CD4-positive, alpha-beta T cell (primary cell): ENCODE measurements at regions not wholly inside any gene's neighbourhood (a gene's known extent, or its start where the extent isn't known, plus 50 kb on each side); places are given as distances from the start of the nearest gene placed in this dataset.

Source experiments
- ATAC-seq: fragments of 200-7000 bp; cut with Tn5 transposase; one replicate; pipeline ENCODE4 v1.10.0; 2022; ENCODE audit warnings: mild to moderate bottlenecking; ENCODE audit not compliant: poor library complexity
- CTCF ChIA-PET: fragments of 350-600 bp; sonication (Branson Sonifier 250); formaldehyde crosslinking; loops from one replicate; lab custom pipeline; 2021; ENCODE audit warnings: antibody characterized with exemption, inconsistent platforms; lab: Charles Lee
- POLR2A ChIA-PET: fragments of 350-600 bp; sonication (Branson Sonifier 250); formaldehyde crosslinking; loops from one replicate; lab custom pipeline; 2021; ENCODE audit warnings: antibody characterized with exemption, inconsistent platforms; lab: Charles Lee
- DNase-seq, 14 experiments: peaks; one replicate each; pipeline ENCODE4 v3.0.0-alpha.2; 2013 to 2020; ENCODE audit warnings: mixed read lengths in 2 of 14
- H3K27ac ChIP-seq, 2 donors: one replicate each; pipeline versions ENCODE4 v1.5.1 to v1.7.0; 2013; ENCODE audit warnings: low read length in 2 of 2, low read depth in 1 of 2, mild to moderate bottlenecking in 1 of 2
- H3K27me3 ChIP-seq, 2 experiments: 1 replicate in 1 of 2; 2 replicates in 1 of 2; pipeline versions ENCODE4 v1.6.1 to v1.7.0; 2013; ENCODE audit warnings: low read length in 2 of 2, control low read depth in 1 of 2, mild to moderate bottlenecking in 1 of 2, moderate library complexity in 1 of 2; ENCODE audit not compliant: insufficient read depth in 2 of 2, control insufficient read depth in 1 of 2
- H3K36me3 ChIP-seq: one replicate; pipeline ENCODE4 v1.6.1; 2013; ENCODE audit warnings: low read length, control low read depth; ENCODE audit not compliant: insufficient read depth
- H3K4me1 ChIP-seq: one replicate; pipeline ENCODE4 v1.6.1; 2013; ENCODE audit warnings: low read length, control low read depth; ENCODE audit not compliant: insufficient read depth
- H3K4me3 ChIP-seq: one replicate; pipeline ENCODE4 v1.5.1; 2013; ENCODE audit warnings: mild to moderate bottlenecking, low read length, moderate library complexity
- H3K9me3 ChIP-seq, 2 experiments: 1 replicate in 1 of 2; 2 replicates in 1 of 2; pipeline versions ENCODE4 v1.6.1 to v1.7.0; 2013; ENCODE audit warnings: low read length in 2 of 2, mild to moderate bottlenecking in 2 of 2, control low read depth in 1 of 2, moderate library complexity in 1 of 2; ENCODE audit not compliant: control insufficient read depth in 1 of 2, insufficient read depth in 1 of 2
- H3K27ac Mint-ChIP-seq: one replicate; pipeline ENCODE4 v1.8.0; 2020; ENCODE audit warnings: mixed read lengths
- H3K27me3 Mint-ChIP-seq: one replicate; pipeline ENCODE4 v1.8.0; 2021; ENCODE audit warnings: mixed read lengths
- H3K36me3 Mint-ChIP-seq: one replicate; pipeline ENCODE4 v1.8.0; 2021; ENCODE audit warnings: low read depth, mixed read lengths
- H3K4me1 Mint-ChIP-seq: one replicate; pipeline ENCODE4 v1.8.0; 2021; ENCODE audit warnings: low read depth, mixed read lengths
- H3K4me3 Mint-ChIP-seq: one replicate; pipeline ENCODE4 v1.8.0; 2020; ENCODE audit warnings: mild to moderate bottlenecking, mixed read lengths
- H3K9me3 Mint-ChIP-seq: one replicate; pipeline ENCODE4 v1.8.0; 2020; ENCODE audit warnings: mixed read lengths
- intact Hi-C, 2 experiments: fragments of 100-400 bp; cut with DNase I in 1 of 2; cut with micrococcal nuclease in 1 of 2; formaldehyde crosslinking; loops; one replicate each; pipeline versions ENCODE4 v1.15.1 to v1.9.0; 2023 to 2025; cut with DNase I, micrococcal nuclease
- TF ChIP-seq, protein P1 (sequence below): fragments of 200-600 bp; IDR thresholded peaks from one replicate; pipeline ENCODE4 v1.8.0; 2022; ENCODE audit warnings: antibody characterized with exemption, mild to moderate bottlenecking

DNA sequence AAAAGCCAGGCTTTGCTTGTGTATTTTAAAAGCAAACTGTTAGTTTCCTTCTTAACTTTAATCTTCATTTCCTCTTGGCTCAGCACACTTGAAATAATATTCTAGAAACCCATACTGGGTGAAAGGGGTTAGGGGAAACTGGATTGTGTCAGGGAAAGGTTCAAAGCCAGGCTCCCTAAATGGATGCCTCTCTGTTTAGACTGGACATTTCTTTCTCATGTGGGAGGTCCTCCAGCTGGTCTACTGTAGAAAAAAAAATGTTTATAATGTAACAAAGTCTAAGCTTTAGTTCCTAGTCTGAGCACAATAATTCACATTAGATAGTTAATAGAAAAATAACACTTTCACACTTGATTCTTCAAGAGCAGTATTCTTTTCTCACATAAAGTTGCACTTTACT lies 89.0 kb upstream of the AKIRIN2 start:
- no peaks in the 10 kb centered on the region for H3K4me1 ChIP-seq
- no peak overlapping the region for H3K27ac ChIP-seq
- H3K36me3 ChIP-seq, result no peaks in the 10 kb centered on the region
- no peak overlapping the region for H3K4me3 Mint-ChIP-seq
- DNase-seq, result no peak
- no peak for ATAC-seq
- no peaks in the 10 kb centered on the region for H3K9me3 ChIP-seq
- H3K27me3 Mint-ChIP-seq, result peaks cover 4% of the 10 kb centered on the region
- ChIA-PET POLR2A (no interaction called here), CTCF (no interaction called here)
- H3K4me3 ChIP-seq, result no peak overlapping the region
- H3K9me3 Mint-ChIP-seq, result no peaks in the 10 kb centered on the region
- TF ChIP-seq, protein P1, sequence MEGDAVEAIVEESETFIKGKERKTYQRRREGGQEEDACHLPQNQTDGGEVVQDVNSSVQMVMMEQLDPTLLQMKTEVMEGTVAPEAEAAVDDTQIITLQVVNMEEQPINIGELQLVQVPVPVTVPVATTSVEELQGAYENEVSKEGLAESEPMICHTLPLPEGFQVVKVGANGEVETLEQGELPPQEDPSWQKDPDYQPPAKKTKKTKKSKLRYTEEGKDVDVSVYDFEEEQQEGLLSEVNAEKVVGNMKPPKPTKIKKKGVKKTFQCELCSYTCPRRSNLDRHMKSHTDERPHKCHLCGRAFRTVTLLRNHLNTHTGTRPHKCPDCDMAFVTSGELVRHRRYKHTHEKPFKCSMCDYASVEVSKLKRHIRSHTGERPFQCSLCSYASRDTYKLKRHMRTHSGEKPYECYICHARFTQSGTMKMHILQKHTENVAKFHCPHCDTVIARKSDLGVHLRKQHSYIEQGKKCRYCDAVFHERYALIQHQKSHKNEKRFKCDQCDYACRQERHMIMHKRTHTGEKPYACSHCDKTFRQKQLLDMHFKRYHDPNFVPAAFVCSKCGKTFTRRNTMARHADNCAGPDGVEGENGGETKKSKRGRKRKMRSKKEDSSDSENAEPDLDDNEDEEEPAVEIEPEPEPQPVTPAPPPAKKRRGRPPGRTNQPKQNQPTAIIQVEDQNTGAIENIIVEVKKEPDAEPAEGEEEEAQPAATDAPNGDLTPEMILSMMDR, result no peak
- no peaks in the 10 kb centered on the region for H3K36me3 Mint-ChIP-seq
- no peaks in the 10 kb centered on the region for H3K27me3 ChIP-seq
- H3K4me1 Mint-ChIP-seq, result no peaks in the 10 kb centered on the region
- intact Hi-C loops, result loop anchor here in 1 of 2 experiments (10.0 kb wide), 1 partner anchor 396 kb away; no protein-coding TSS in a partner anchor
- H3K27ac Mint-ChIP-seq, result no peak overlapping the region

DNA sequence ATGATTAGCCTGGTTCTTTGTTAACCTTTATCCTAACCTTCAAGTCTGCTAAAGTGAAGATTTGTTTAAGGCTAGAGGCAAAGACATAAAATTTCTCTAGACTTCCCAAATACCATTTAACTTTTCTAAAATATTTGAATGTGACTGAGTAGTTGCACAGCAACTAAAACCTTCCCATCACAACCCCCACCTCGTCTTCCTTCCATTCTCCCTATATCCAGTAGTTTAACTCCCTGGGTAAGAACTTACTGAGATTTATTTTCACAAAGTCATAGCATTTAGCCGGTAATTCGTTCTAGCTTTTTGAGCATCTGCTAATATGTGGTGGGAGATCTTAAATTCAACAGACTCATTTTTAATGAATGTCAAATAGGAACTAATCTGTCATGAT lies 87.9 kb upstream of the AKIRIN2 start:
- CTCF ChIA-PET, result no interaction called here
- H3K36me3 ChIP-seq, result no peaks in the 10 kb centered on the region
- DNase-seq (no peak), ATAC-seq (no peak)
- no peak overlapping the region for H3K27ac ChIP-seq
- POLR2A ChIA-PET, result no interaction called here
- no peak overlapping the region for H3K4me3 Mint-ChIP-seq
- no peaks in the 10 kb centered on the region for H3K9me3 ChIP-seq
- H3K4me1 Mint-ChIP-seq, result no peaks in the 10 kb centered on the region
- peaks cover 4% of the 10 kb centered on the region for H3K27me3 Mint-ChIP-seq
- TF ChIP-seq, protein P1, result no peak
- no peaks in the 10 kb centered on the region for H3K4me1 ChIP-seq
- no peak overlapping the region for H3K27ac Mint-ChIP-seq
- no peaks in the 10 kb centered on the region for H3K27me3 ChIP-seq
- H3K4me3 ChIP-seq, result no peak overlapping the region
- intact Hi-C loops, result loop anchor here in 1 of 2 experiments (10.0 kb wide), 1 partner anchor 395 kb away; no protein-coding TSS in a partner anchor
- no peaks in the 10 kb centered on the region for H3K36me3 Mint-ChIP-seq
- H3K9me3 Mint-ChIP-seq, result no peaks in the 10 kb centered on the region

GRCh38 chr6:87789198-87789899 lies 87.3 kb upstream of the AKIRIN2 start:
- Histone ChIP-seq H3K4me3 (no peak overlapping the region), H3K36me3 (no peaks in the 10 kb centered on the region), H3K4me1 (no peaks in the 10 kb centered on the region), H3K9me3 (no peaks in the 10 kb centered on the region), H3K27me3 (no peaks in the 10 kb centered on the region), H3K27ac (no peak overlapping the region)
- ChIA-PET CTCF (no interaction called here), POLR2A (no interaction called here)
- DNase-seq, result peak in 2 of 14 experiments; percentile 45 to 62
- intact Hi-C loops, result no loop called here
- no peak overlapping the region for H3K27ac Mint-ChIP-seq
- H3K4me3 Mint-ChIP-seq, result no peak overlapping the region
- peaks cover 4% of the 10 kb centered on the region for H3K27me3 Mint-ChIP-seq
- TF ChIP-seq, protein P1, result no peak
- no peaks in the 10 kb centered on the region for H3K36me3 Mint-ChIP-seq
- H3K4me1 Mint-ChIP-seq, result no peaks in the 10 kb centered on the region
- H3K9me3 Mint-ChIP-seq, result no peaks in the 10 kb centered on the region
- ATAC-seq, result no peak
